ENCODE measurements at regions not wholly inside any gene's neighbourhood (a gene's known extent, or its start where the extent isn't known, plus 50 kb on each side); places are given as distances from the start of the nearest gene placed in this dataset.

DNA sequence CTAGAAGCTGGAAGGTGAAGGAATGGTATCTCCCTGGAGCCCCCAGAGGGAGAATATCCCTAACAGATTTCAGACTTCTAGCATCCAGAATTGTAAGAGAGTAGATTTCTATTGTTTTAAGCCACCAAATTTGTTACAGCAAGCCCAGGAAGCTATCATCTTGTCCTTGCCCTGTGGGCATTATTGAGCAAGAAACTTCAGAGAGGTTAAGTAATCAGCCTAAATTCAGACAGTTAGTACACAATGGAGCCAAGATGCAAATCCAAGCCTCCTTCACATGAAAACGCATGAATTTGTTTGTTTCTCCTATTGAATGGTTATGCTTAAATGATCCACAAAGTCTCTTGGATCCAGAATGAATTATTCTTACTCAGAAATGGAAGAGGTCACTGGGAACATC, 55.2 kb upstream of the TRIB2 start:
- no peak for DNase-seq

DNA sequence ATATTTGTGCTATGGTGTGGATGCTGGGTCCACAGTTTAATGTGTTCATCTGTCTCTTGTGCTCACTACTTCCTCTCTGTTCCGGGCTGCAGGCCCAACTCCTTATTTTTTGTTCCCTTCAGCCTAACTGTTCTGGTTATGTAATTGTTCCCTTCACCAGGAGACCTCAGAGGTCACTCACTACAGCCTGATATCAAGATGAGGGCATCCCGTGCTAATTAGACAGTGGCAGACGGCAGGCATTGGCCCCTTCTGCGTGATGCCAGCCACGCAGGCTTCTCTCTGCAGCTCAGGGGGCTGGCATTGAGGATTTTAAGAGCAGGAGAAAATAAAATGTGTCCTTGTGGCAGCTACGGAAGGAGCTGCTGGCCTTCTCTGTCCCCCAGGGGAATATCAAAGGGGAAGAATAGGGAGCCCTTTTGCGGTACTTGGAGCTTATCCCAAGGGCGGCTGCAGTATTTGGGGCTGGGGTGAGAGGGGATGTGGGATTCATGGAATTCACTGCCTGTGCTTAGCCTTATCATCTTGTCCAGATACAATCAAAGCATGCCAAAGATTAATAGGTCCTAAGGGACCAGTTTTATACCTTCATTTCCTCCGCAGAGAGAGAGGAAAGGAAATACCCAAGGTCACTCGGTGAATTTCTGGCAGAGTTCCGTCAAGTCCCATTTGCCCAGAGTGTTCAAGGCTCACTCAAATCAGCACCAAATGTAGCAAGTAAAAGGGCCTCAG, 53.3 kb upstream of the TRIB2 start:
- no peak for DNase-seq

DNA sequence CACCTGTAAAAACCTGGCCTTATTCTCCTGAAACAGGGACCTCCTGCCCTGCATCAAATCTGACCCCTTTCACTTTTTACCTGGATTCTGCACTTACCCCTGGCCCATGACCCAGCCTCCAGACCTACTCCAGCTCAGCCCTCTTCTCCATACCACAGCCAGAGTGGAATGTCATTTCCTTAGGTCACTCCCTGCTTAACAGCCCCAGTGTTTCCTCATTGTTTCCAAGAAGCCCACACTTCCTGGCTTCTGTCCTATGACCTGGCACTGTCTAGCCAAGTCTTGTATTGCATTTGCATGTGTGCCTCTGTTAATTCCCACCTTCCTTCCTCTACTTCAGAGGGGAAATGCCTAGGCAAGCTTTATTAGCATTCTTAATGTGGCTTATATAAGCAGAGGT, 51.4 kb upstream of the TRIB2 start:
- DNase-seq, result no peak

DNA sequence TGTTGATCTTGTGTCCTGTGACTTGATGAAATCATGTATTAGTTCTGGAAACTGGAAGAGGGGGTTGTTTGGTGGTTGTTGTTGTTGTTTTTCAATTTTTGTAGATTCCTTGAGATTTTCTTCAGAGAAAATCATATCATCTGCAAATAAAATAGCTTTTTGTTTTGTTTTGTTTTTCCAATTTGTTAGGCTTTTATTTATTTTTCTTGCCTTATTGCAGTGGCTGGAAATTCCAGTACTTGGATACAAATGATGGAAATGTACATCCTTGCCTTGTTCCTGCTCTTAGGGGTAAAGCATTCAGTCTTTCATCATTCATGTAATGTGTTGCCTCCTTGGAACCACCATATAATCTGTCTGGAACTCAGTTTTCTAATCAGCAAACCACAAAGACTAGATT, 50.3 kb upstream of the TRIB2 start:
- DNase-seq, result no peak
